ENCODE measurements at regions not wholly inside any gene's neighbourhood (a gene's known extent, or its start where the extent isn't known, plus 50 kb on each side); places are given as distances from the start of the nearest gene placed in this dataset.

DNA sequence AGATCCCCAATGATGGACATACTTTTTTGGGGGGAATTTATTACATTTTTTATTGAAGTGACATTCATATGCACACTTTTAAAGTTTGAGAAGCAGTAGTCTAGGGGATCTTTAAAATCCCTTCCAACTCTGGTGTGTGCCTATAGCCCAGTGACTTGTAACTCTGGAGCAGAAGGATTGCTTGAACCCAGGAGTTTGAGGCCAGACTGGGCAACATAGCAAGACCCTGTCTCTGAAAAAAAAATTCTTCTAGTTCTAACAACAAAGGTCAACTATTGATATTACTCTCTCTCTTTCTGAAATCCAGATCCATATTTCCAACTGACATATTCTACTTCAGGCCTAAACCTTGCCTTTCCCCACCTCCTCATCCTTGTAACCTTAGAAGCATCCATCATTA lies 148.2 kb upstream of the SPRY4 start:
- no peak for DNase-seq

DNA sequence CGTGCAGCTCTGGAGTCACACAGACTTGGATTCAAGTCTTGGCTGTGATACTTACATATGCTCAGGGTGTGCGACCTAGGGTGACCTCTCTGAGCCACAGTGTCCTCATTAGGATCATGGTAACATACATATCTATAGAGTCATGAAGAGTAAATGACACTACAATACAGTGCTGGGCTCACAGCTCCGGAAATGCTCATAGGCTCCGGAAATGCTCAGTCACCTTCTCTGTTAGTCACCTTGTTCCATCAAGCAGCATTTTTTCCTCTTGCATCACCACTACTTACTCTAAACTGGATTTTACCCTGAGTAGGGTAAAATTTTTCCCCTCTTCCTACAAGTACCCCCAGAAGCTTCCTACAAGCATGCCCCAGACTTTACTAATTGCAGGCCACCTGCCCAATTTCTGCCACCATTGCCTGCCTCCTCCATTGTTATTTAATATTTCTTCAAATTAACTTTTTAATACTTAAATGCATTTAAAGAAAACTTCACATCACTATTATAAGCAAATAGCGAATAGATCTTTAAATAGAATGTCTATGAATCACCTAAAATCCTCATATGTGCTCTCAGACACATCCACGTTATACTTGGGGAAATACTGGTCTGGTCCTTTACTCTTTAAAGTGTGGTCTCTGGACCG lies 147.6 kb upstream of the SPRY4 start:
- DNase-seq: peak; percentile 97

DNA sequence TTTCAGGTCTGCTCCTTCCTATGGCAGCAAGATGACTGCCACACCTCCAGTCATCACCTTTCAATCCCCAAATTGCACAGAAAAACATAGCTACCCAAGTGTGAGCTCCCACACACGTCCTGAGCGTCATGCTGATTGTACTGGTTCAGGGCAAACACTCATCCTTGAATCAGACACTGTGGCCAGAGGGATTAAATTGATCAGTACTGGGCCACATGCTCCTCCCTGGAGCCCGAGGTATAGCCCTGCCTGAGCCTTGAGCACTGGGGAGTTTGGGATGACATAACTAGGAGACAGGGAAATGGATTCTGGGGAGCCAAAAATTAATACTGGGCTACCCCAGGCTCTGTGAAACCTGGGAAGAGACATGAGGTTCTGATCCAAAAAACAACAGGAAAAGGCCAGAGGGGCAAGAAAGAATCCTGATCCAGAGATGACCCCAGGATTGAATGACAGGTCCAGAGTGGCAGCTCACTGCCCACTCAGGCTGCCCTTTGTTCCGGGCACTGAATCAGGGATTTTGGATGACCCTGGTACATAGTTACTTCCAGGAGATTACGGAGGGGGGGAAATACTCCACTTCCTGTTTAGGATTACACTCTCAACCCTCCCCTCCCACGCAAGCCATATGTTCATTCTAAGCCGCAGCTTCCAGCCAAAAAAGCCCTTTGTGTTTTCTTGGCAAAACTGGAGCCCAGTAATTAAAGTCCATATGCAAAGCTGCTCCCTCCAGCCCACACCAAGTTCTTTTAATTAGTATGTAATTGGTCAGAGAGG lies 141.6 kb upstream of the SPRY4 start:
- peak; percentile 52 for DNase-seq

DNA sequence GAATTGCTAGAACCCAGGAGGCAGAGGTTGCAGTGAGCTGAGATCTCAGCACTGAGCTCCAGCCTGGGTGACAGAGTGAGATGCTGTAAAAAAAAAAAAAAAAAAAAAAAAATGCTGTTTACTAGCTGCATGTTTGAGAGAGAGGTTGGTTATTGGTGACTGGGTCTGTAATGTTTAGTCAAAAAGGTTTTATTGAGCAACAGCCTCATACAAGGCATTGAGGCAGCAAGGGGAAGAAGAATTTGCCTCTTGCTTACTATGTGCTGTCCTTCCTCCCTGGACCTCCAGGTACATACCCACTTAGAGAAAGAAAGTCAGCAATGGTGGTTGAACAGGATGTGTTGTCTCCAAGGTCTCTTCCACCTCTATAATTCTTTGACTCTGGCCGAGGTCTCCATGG lies 140.7 kb upstream of the SPRY4 start:
- DNase-seq: no peak

DNA sequence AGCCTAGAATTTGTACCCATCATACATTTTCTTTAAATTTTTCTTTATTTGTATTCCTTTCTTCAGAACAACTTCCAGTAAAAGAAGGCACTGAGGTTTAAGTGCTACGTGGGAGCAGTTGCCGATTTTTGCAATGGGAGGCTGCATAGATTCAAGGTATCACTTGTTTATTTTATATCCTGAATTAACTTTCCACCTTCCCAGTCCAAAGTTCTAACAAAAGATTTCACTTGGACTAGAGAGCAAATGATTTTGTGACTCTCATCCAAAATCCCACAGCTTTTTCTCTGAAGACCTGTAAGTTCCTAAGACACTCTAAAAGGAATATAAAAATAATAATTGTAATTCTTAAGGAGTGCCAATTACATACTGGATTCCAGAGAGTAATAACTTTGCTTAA lies 139.1 kb upstream of the SPRY4 start:
- no peak for DNase-seq

DNA sequence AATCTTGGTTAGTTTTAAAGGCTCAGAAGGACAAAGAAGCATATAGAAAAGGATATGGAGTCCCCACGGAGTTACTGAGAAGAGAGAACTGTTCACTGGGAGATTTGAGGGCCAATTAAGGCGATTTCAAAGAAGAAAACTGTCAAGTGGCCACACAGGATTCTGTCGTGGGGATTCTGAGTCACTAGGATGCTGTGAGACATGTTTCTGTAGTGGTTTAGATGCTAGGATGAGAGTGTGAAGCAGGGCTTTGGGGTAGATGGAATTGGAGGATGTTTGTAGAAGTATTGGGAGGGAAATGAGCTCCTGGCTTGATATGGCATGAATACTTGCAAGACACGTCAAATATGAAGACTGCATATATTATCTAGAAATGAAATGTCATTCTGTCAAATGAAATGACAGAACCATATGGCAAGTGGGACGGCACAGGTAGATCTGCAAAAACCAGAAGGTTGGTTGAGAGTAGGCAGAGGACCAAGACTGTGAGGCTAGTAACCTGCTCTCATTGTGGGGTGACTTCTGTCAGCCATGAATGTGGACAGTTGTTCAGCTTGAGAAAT lies 136.3 kb upstream of the SPRY4 start:
- DNase-seq: no peak

DNA sequence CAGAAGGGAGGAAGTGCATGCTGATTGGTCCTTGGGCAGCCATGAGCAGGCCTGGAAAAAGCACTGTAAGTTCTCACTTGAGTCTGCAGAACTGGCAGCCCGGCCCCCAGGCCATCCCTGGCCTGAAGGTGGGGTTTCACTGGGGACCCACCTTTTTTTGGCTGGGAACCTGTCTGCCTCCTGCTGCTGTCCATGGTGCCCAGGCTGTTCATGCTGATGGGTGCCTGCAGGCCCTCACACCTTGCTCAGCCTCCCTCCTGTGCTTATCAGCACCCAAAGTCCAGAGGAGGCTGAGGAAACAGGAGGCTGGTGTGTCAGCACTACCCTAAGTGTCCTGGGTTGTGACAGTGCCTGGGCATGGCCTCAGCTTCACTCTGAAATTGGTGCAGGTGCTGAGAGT lies 134.4 kb upstream of the SPRY4 start:
- DNase-seq: no peak

DNA sequence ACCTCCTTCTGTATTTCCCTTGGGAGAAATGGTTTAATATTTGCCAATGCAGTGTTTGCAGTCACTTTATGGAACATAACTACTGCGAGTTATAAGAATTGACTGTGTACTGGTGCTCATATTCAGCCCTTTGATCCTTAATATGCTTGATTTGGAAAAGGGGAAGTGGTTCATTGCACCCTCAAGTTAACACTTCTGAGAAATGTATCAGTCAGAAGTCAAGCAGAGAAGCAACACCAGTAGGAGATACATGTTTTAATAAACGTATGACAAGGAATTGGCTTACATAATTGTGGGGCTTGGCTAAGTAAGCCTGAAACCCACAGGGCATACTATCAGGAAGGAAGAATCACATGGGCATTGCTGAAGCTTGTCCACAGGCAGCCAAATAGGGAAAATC lies 131.0 kb upstream of the SPRY4 start:
- no peak for DNase-seq

DNA sequence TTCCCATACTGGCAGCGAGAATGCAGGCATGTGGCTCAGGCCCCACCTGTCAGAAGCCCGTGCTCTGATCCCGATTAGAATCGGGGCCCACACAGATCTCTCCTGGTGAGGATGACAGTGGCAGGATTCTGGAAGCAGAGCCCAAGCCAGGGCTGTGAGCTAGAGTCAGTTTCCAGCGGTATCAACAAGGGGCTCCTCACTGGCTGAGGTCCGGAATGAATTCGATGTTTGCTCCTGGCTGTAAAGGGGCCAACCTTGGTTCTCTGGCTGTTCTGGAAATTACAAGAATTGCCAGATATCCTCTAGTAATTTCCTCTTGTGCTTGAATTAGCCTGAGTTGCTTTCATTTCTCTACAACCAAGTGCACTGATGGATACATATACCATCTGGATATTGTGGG lies 129.1 kb upstream of the SPRY4 start:
- DNase-seq: no peak

DNA sequence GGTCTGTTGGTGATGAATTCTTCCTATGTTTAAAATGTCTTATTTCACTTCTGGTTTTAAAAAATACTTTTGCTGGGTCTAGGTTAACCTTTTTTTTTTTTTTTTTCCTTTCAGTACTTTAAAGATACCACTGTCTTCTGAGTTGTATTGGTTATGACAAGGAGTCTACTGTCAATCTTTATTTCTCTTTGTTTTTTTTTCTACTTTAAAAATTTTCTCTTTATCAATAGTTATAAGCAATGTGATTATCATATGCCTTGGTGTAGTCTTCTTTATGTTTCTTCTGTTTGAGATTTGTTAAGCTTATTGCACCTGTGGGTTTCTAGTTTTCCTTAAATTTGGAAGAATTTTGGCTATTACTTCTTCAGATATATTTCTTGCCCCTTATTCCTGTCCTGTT lies 125.6 kb upstream of the SPRY4 start:
- DNase-seq: no peak

DNA sequence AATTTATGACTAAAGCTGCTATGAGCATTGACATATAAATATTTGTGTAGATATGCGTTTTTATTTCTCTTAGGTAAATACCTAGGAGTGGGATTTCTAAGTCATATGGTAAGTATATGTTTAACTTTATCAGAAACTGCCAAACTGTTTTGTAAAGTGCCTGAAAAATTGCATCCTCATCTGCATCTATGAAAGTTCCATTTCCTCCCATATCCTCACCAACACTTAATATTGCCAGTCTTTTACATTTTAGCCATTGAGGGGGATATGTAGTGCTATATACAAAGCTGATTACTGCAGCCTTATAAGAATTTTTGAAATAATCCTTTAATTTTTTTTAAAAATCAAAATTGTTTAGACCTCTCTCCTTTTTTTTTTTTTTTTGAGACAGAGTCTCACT lies 123.1 kb upstream of the SPRY4 start:
- no peak for DNase-seq

DNA sequence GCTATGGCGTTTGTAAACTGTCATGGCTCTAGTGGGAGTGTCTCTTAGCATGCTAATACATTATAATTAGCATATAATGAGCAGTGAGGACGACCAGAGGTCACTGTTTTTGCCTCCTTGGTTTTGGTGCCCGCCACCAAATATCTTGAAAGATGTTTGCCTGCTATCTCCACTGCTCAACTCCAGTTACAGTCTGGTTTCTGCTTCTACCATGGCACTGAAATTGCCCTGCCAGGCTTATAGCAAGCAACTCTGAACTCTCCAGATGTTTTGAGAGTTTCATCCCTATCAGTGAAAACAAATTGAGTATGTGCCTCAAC lies 122.1 kb upstream of the SPRY4 start:
- DNase-seq: no peak

DNA sequence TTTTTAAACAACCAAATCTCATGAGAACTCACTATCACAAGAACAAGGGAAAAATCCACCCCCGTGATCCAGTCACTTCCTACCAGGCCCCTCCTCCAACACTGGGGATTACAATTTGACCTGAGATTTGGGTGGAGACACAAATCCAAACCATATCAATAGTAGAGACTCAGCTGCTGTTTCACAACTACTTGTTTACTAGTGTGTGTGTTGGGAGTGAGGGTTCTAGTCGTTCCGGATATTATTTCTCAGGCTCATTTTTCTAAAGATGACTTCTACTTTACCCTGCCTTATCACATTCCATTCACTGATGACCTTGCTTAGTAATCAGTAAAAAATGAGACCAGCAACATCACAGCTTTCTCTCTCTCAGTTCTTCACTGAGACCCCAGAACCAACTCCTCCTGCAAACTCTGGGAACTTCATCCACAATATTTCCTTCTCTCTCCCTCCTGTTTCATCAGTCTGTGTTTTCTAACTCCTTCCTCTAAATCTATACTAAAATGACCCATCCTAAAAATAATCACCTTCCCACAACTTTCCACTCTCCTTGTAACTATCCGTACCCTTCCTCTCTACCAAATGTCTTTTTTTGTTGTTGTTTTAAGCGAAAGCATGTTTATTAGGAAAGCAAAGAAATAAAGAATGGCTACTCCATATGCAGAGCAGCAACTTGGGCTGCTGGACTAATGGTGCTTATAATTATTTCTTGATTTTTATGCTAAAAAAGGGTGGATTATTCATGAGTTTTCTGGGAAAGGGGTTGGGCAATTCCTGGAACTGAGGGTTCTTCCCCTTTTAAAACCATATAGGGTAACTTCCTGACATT lies 121.5 kb upstream of the SPRY4 start:
- DNase-seq: peak; percentile 87

DNA sequence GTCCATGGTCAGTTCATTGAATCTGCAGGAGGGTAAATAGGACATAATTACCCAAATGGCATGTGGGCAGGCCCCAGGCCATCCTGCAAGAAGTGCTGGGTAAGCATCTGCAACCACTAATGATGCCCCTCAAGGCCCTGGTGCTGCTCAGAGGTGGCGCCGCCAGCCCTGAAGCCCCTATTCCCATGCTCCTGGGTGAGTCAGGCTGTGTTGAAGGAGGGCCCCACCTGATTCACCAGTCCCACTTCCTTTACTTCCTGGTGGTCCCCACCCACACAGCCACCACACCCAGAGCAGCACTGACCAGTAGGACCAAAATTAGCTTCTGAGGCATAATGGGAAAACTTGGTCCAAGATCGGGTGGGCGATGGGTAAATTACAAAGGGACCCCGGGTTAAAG lies 120.4 kb upstream of the SPRY4 start:
- peak; percentile 41 for DNase-seq

DNA sequence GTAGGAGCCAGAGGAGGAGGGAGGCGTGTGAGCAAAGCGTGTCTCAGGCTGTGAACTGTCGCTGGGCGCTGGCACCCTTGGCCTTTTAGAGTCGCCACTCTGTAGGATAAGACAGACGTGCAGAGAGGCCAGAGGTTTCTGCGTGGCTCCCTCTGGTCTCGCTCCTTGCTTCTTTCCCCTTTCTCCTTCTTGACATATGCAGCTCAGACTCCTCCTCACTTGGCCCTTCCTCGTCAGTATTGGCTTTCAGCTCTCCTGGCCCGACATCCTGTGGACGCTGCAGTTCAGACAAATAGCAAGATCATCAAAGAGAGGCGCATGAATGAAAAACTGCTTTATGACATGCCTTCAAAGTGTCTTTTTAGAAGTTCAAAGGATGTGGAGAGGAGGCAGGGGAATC lies 116.8 kb upstream of the SPRY4 start:
- DNase-seq: peak; percentile 57

DNA sequence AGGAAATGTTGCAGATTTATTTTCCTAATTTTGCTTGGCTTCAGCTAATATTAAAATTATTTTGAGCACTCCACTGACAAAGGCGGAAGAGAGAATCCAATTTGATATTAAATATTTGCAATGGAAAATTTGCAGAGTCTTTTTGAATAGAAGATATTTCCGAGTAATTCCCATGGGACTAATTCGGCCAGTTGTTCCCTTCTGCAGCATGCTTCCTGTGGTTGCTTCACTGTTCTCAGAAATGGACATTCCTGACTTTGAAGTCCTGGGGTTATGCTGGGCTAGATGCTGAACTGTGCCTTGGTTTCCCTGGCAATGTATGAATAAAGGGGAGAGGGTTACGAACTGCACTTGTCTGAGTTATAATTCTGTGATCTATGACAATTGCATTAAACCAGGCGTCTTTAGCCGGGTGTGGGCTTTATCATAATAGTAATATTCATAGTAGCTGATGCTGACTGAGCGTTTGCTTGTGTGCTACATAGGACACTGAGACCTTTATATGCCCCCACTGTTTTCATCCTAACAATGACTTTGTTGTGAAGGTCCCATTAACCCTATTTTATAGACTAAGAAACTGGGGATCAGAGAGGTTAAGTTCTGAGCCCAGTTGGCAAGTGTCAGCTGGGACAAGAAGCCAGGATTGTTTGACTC lies 114.5 kb upstream of the SPRY4 start:
- DNase-seq: peak; percentile 42

DNA sequence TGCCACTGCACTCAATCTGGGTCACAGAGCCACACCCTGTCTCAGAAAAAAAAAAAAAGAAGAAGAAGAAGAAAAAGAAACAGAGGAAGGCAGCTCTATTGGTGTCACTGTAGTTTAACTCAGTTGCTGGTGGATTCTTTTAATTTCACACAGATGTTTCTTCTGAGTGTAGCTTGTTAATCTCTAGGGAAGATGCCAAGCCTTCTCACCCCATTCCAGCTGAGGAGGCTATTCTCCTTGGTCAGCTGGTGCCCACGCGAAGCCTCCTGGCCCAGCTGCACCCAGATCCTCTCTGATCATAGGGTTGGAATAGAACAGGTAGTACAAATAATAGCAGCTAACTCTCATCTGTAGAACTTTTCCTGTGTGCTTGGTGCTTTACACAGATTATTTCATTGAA lies 113.8 kb upstream of the SPRY4 start:
- DNase-seq: no peak

DNA sequence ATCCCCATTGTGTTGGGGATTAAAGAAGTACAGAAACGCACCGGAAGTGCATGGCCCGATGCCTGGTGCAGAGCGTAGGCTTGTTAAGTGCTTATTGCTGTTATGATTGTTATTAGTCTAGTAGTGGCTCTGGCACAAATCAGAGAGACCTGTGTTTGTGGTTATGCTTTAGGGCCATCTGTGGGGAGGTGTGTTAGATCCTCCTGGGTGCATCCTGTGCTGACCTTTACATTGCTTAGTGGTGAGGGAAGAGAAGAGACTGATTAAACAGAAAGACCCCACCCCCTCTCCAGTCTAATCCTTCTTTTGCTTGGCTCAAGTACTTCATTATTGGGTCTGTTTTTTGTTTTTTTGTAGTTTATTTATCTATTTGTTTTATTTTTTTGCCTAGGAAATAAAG lies 112.7 kb upstream of the SPRY4 start:
- DNase-seq: no peak

DNA sequence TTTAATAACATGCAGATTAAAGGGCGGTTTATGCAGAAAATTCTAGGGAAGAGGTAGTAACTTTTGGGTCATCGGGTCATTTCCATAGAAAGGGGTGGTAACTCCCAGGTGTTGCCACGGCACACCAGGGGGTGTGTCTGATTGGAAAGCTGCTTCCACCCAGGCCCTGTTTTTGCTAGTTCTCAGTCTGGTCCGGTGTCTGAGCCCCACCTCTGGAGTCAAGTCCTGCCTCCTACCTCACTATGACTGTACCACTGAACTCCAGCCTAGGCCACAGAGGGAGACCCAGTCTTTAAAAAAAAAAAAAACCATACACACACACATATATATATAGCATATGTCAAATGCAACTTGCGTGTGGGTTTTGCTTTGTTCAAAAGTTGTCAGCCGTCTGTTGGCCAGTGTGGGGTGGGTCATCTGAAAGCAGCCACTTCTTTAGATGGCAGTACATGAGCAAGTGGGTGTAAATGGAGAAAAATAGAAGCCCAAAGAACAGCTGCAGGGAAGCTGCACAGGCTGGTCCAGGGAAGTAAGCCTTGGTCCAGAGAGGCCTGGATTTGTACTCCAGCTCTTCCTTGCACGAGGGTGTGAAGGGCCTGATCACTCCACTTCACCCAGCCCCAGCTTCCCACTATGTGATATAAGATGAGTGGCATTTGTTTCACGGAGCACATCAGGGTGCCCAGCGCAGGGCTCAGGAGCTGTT lies 110.7 kb upstream of the SPRY4 start:
- no peak for DNase-seq

DNA sequence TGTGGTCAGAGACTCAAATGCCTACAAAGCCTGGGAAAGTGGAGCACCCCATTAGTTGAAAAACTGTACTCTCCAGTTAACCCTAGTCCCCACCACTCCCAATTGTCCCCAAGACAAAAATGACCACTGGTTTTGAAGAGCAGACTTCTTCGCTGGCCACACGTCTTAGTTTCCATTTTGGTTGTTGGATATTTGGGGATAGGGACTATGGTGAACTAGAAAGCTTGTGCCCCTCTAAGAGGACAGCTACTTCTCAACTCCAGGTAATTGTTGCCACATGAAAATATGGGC lies 109.4 kb upstream of the SPRY4 start:
- DNase-seq: no peak

DNA sequence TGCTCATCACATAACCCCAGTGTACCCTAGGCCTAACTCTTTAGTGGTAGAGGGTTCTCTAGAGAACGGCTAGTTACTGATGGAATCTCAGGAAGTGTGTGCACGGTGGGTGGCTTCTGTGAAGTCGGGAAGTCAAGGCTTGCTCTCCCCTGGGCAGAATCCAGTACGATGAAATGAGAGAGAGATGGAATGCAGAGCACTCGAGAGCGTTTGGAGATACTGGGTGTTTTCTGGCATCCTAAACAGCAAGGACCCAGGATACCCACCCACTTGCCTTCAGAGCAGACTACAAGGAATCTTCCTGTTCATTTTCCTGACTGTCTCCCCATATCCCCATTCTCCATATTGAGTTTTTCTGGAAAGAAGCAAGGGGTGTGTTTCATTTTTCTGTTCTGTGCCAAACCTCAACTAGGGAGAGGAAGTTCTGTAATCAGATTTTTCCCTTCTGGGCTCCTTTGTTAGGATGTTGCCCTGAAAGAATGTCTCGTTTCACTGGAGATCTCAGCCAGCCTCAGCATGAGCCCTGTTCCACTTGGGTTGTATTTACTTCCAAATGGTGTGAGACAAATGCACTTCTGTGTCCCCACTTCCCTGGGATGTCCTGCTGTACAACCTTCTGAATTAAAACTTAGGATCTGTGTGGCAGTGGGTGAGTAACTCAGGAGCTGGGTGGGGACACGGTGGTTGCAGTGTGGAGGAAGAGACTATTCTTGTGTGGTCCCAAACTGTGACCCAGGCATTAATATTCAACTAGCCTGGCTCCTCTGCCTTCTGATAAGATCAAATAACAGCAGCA lies 108.9 kb upstream of the SPRY4 start:
- peak; percentile 58 for DNase-seq

DNA sequence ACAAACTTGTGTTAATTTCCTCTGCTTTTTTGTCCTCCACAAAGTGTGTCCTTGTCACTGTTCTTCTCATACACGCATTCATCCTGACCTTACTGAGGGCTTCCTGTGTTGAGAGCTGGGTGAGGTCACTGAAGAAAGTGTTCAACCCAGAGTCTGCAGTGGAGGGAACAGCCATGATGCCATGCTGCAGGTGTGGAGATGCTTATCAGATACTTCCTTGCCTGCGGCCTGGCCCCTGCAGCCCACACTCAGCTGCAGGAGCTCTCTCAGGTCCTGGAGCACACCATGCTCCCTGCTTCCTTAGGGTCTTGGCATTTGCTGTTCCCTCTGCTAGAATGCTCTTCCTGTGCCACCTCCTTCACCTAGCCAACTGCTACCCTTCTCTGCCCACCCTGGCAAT lies 108.1 kb upstream of the SPRY4 start:
- DNase-seq: no peak
